HG03108 (cell line): ENCODE measurements at regions not wholly inside any gene's neighbourhood (a gene's known extent, or its start where the extent isn't known, plus 50 kb on each side); places are given as distances from the start of the nearest gene placed in this dataset.
A peak's percentile ranks its signal among the peaks of the same experiment; 100 is the strongest.

Experiments
- ATAC-seq: cut with Tn5 transposase; IDR thresholded peaks from one replicate; pipeline ENCODE4 v1.9.1; 2021; ENCODE audit warnings: moderate library complexity; ENCODE audit not compliant: unreplicated experiment

DNA sequence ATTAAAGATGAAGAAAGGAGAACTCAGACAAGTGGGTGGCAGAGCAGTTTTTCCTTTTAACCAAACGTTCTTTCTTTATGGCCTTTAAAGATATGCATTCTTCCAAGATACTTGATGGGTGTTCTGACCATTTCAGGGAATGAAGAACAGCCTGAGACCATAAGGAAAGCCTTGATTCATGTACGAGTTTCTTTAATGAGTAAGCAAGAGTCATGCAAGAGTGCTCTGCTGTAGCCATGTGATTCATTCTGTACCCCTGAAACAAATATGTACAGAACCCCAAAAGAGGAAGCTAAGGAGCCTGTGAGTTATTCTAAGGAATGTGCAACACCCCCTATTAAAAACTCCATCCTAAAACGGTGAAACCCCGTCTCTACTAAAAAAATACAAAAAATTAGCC is 372.8 kb downstream of the MTX2 start:
- no peak for ATAC-seq

DNA sequence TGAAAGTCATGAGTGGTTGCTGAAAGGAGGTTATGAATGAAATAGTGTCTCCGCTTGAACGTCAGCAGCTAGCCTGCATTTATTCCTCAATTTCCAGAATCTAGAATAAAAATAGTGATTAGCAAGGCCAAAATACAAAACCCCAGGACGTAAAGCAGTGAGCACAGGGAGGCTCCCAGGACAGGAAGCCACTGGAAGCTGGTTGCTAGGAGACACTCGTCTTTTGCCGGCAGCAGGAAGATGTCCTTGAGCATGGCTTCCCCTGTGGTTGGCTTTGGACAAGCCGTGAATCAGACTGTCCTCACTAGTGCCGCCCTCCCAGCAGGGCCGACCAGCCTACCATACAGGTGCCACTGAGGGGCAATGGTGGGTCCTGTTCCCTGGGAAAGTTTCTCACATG is 374.4 kb downstream of the MTX2 start:
- no peak for ATAC-seq

DNA sequence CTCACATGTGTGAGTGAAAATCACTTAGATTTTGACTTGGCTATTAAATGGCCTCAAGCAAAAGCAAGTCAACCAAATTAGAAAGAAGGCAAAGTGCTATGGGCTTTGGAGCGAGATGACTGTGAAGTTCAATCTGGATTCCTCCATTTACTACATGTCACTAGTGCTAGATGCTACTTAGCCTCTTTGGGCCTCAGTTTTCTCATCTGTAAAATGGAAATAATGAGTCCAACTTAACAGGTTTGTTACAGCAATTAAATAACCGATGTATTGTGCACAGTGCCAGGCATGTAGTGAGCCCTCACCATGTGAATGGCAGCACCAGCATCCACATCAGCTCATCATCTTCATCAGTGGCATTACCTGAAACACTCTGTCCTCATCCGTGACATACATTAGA is 376.3 kb downstream of the MTX2 start:
- ATAC-seq, result no peak

DNA sequence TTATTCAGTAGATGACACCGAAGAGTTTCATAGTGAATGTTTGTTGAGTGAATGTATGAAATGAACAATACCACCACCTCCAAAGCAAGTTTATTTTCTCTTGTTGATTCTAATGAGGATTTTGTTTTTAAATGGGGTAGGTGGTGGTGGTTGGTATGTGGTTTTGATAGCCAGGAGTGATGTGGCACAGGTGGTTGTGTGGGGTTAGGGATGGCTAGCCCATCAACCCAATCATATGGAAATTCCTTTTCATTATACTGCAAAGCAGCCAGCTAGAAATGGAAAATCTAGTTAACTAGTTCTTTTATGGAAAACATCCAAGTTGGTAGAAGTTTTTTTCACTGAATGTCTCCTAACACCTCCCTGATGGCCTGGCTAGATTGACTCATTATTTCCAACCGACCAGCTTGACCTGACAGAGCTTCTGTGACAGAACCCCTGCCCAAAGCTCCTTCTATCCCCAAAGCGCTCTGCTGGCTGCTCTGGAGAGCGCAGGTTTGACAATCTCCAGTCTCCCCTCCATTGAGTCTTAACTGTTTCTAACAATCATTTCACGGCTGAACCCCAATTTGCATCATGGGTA is 376.9 kb downstream of the MTX2 start:
- no peak for ATAC-seq

DNA sequence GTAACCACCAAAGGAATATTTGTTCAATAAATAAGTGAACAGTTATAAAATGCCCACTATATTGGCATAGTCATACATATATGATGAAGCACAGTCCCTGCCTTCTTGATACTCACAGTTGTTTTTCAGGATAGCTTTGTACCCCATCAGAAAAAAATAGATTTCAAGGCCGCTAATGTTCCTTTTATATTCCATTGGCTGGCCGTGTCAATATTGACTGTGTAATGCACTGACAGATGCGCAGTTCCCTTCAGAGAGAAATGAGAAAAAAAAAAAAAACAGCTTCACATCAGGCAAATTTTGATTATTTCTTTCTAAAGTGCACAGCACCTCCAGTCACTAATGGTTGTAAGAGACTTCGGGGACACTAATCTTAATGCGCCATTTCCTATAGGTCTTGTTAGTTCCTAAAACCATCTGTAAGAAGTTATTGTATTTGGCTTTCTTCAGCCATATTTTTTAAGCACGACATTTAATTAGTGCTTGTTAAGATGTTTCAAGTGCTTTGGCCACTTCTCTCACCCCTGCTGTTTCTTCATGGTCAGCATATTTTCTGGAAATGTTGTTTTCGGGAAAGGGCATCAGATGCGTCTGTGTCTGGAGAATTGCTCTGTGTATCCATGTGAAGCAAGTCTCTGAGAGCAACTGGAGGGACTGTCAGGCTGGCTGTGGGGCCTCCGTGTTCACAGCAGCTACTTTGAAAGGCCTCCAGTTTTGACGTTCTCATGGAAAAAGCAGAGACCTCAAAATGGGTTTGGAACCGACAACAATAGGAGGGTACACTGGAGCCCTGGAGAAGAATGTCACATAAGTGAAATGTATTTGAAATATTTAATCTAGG is 378.3 kb downstream of the MTX2 start:
- ATAC-seq, result no peak

DNA sequence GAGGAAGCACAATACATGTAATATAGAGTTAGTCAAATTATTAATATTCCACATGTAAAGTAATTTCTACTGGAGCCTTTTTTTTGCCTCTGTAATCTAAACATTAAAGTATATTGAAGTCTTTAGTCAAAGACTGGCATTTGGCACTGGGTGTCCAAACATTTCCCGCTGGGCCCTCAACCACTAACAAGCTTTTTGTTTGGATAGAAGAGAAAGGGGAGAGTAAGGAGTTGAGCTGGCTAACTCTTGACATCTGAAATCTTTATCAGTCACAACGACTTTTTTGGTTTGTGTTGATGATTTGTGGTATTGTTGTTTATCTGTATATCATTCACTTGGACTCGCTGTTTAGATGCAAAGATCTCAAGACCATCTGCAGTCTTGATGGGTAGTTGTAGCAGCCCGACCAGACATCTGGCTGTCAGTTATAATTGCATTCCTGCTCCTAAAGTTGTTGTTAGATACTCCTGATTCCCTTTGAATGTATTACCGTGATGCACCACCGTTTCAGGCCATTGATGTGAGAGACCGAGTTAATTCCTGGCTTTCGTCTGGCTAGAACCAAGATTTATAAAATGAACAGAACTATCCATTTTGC is 379.6 kb downstream of the MTX2 start:
- ATAC-seq, result no peak

DNA sequence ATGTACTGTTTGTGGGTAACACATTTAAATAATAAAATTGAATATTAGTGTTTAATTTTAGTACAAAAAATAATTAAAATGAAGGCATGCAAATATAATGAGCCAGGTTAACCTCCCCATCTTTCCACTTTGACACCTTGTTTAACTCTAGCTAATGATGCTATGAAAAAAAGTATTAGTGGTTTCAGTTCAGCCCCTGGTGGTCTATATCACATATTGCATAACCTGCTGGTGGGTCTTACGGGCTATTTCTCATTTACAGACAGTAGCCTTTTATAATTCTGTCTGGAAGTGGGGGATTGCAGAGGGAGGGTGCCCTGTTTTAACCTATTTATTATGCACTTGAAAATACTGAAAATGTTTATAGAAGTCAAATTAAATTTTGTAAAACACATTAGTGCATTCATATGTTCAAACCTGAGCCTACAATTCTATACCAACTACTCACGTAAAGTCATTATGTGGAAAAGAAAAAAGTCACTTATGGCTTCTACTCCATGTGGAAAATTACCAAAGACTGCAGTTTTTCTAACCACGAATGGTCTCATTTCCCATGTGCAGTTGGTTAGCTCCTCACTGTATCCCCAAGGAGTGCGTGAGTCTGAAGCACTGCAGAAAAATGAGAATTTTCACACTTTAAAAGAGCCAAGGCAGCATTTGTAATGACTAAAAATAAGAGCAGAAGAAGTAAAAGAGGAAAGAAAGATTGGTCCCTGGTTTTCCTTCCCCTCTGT is 381.0 kb downstream of the MTX2 start:
- no peak for ATAC-seq

DNA sequence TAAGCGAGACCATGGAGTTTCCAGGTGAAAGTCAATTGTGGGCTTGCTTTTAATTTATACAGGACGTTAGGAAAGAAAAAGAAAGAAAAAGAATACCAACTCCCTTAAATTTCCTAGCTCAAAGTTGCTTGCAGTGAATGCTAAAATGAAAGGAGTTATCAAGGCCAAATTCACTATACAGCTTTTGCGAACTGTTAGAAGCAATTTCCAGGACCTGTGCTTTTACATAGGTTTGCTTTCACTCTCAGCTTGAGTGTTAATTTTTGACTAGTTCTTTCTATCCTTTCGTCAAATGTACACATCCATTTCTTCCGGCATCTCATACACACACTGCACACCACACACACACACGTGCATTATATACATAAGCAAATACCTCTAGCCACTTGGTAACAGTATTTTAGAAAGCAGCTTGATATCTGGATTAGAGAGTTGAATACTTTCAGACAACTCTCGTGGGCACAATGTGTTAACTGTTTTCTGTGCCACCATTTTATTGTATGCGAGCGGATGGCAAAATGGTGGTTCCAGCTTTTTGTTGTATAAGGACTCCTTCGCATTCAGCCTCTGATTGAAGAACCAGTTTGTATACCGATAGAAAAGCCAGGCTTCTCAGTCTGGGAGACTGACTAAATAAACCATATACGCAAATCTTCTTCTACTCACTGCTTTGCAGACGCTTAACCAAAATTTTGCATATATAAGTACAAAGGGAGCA is 381.8 kb downstream of the MTX2 start:
- ATAC-seq, result no peak

DNA sequence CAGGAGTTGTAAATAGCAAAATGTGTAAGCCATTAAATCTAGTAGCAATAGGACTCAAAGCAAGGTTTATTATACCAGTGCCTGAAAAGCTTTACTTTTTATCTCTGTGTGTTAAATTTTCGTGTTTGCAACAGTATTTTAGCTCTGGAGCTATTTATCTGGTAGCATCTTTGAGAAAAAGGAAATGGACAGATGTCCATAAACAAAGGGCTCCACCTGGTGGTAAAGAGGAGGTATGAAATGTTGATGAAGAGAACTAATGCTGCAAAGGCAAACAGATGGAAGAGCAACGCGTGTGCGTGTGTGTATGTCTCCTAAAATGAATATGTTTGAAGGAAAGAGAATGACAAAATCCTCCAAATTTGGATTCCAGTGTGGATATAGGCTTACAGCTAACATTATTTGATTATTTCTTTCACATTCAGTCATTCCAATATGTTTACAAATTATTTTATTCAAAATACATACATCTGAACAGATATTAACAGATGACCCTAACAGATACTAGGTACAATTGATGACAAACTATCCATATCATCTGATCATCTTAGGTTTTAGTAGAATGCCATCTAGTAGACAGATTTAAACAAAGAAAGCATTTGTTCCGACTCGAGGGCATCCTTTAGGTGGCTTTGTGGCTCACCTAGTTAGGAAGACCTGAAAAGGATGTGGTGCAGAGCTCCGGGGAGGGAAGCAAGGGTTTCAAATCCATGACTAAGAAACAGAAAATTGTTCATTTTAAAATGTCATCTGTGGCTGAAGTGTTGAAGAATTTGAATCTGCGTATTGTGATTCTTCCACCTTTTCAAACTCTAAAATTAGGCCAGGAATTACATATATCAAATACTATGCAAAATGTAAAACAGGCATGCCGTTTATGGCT is 383.3 kb downstream of the MTX2 start:
- ATAC-seq, result peak; percentile 48

DNA sequence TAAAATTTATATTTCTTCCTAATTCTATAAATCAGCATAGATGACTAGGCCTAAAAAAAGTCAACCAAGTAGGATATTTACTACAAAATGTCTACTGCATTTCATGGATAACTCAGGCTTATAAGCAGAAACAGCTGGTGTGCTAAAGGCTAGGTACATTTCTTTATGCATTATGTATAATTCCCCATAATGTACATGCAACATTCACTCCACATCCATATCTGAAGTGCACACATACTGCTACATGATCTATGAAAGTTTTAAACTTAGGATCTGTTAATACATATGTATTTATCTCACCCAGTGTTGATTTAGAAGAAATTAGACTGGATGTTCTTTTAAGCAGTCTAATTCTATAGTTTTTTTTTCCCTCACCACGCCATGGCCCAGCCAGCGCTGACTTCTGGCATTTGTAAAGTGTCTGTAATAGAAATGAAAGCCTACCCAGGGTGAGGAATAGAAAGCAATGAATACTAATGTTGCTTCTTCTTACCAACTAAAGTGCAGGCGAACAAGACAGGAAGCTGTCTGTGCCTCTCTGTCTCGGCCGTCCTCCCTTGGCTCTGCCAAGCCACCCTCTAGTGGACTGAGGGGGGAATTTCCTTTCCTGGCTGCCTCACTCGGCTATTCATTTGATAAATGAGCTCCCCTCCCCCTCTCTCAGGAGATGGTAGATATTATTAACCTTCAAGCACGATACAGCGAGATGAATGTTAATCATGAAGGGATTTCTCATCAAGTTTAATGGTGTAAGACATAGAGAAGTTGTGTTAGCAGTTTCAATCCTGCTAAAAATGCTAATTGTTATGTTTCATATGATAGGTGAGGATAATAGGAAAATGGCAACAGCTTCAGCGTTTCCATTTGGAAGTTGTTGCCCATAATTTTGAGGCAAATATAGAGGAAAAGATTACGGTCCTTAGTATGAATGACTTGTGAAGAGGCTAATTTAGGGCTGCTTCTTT is 384.5 kb downstream of the MTX2 start:
- ATAC-seq, result peak; percentile 87

DNA sequence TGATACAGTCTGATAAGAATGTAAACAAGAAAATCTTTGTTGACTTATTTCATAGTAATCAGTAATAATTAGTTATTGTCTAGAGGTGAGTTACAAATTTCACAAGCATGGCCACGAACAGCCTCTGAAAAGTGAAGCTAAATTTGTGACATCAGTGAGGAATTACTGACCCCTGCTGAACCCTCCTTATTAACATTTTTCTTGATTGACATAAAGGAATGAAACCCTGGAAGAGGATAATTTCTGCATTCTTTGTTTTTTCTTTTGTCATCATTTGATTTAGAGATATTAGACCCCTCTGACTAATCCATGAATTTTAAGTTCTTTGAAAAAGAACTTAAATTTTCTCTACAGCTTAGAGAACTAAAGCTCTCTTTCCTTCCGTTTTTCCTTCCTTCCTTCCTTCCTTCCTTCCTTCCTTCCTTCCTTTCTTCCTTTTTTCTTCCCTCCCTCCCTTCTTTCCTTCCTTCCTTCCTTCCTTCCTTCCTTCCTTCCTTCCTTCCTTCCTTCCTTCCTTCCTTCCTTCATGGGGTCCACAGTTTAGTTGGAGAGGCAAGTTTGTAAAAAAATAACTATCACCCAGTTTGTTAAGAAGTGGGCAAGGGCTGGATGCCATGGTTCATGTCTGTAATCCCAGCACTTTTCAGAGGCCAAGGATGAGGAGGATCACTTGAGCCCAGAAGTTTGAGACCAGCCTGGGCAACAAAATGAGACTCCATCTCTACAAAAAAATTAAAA is 387.0 kb downstream of the MTX2 start:
- ATAC-seq, result no peak

DNA sequence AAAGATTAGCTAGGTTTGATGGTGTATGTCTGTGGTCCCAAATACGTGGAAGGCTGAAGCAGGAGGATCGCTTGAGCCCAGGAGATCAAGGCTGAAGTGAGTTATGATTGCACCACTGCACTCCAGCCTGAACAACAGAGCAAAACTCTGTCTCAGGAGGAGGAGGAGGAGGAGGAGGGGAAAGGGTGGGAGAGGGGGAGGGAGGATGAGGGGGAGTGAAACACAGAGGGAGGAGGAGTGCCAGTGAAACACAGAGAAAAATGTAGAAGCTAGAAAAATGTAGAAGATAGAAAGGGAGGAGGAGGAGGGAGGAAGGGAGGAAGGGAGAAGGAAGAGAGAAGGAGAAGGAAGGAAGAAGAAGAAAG is 387.5 kb downstream of the MTX2 start:
- no peak for ATAC-seq

DNA sequence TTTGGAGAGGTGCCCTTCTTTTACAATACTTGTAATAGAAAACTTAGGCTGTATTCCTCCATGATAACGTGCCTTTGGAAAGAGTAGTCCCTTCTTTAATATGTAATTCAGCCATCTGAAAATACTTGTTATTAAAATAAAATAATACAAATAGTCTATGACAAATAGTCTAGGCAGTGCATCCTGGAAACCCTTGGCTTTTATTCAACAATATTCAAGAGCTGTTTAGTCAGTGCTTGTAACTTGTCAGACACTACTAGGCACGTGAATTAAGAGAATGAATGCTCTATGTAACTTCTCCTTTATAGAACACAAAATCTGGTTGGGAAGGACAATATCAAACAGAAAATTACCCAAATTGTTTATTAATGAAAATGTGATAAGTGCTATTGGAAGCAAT is 388.2 kb downstream of the MTX2 start:
- ATAC-seq, result no peak

DNA sequence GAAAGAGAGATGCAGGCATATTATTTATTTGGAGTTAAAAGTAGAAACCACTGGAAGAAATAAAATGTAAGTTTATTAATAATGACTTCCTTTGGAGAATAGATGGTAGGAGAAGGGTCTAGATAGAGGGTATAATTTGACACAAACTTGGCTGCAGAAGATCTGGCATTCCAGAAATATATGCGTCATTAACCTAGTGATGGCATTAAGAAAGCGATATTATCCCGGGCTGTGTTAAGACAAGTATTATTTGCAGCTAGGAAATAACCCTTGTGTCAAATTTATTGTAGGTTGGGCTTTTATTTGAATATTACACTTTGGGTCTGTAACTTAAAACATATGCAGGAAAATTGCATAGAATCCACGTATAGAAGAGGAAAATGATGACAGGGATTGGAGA is 389.5 kb downstream of the MTX2 start:
- ATAC-seq, result no peak

DNA sequence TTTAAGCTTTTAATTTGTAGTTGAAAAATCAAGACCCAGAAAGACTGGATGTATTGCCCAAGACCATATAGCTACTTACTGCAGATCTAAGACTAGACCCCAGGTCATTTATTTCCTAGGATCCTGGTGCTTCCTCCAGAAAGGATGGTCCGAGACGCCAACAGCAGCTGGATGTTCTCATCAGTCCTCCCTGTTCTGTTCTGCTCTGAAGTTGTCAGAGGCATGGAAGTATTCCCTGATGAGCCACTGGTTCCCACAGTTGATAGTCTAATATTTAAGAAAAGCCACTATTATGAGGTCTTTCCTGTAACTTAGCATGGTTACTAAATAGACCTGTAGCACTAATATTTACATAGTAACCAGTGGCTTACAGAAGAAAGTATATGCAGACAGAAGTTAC is 393.5 kb downstream of the MTX2 start:
- ATAC-seq, result no peak

DNA sequence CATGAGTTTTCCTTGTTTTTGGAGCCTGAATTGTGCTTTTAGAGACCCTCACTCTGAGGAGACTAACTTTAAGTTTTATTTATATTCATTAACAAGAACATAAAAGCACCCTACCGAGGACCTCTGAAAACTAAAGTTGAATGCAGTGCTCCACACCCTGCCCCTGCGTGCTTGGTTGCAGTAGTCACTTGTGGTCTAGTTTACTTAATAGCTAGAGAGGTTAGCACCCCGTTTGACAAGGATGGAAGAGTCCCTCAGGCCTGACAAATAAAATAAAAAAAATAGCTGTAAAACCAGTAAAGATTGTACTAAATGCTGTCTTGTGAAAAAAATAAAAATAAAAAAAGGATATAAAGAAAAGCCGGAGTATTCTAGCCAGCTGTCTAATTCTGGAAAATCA is 395.2 kb downstream of the MTX2 start:
- no peak for ATAC-seq

DNA sequence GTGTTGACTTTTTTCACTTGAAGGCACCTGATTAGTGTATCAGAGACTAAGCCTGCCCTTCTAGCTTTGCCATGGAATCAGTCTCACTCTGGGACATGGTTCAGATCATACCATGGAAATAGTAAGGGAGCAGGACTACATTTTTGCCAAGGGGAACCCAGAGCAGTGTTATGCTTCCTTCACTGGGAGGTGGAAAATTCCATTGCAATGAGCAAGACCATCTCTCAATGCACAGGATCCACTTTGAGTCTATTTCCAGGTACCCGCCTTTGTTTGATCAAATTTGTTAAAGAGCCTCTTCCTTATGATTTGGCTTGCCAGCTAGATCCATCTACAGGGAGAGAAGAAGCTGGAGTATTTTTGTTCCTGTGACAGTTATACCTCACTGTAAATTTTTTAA is 395.8 kb downstream of the MTX2 start:
- no peak for ATAC-seq

DNA sequence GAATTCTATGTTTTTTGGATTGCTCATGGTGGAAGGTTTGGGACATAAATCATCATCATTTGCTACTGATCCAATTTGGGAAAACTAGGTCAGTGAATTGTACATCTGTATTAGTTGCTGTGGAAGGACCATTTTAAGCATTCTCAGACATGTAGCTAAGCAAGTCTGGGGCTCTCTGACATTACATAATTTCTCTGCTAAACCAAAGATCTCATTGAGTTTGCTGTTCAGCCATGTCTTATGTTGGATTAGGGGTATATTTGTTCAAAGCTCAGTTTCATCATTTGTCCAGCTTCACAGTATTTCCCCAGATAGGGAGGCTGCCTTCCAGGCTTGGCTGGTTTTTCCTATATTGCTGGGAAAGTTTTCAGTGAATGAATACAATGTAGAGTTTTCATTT is 399.7 kb downstream of the MTX2 start:
- no peak for ATAC-seq
